ENCODE measurements at regions not wholly inside any gene's neighbourhood (a gene's known extent, or its start where the extent isn't known, plus 50 kb on each side); places are given as distances from the start of the nearest gene placed in this dataset.

DNA sequence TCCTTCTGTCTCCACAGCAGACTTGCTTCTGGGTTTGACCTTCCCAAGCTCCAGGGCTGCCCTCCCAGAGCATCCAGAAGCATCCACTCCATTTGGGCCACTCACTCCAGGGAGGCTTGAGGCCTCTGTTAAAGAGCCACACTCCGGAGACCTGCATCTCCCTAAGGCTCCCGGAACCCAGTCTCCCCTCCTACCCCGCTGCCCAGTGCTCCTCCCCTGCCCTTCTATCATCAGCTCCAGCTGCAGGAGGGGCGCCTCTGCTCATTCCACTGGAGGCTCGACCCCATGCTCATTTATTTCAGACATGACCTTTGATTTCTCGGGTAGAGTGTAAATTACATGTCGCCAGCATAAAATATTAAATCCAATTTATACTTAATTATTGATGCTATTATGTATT, 142.5 kb downstream of the SYF2 start:
- Histone ChIP-seq H3K9me3 (ENCODE audit: control insufficient read depth in 2 of 3, insufficient read depth in 1 of 3, low read length in 3 of 3) (no peaks in the 10 kb centered on the region), H3K4me1 (ENCODE audit: control insufficient read depth in 2 of 3, insufficient read depth in 2 of 3, low read depth in 1 of 3, low read length in 3 of 3) (no peaks in the 10 kb centered on the region), H3K4me3 (ENCODE audit: low read length in 3 of 3) (no peak overlapping the region), H3K9ac (ENCODE audit: low read length in 3 of 3) (no peak overlapping the region), H3K27me3 (ENCODE audit: control insufficient read depth, insufficient read depth, low read length) (no peaks in the 10 kb centered on the region), H3K27ac (ENCODE audit: low read depth in 2 of 2, low read length in 2 of 2) (no peak overlapping the region), H3K36me3 (ENCODE audit: control insufficient read depth in 2 of 3, insufficient read depth in 3 of 3, low read length in 3 of 3) (no peaks in the 10 kb centered on the region)
- intact Hi-C loops (cut with DNase I) = no loop called here
- TF ChIP-seq, protein P1, sequence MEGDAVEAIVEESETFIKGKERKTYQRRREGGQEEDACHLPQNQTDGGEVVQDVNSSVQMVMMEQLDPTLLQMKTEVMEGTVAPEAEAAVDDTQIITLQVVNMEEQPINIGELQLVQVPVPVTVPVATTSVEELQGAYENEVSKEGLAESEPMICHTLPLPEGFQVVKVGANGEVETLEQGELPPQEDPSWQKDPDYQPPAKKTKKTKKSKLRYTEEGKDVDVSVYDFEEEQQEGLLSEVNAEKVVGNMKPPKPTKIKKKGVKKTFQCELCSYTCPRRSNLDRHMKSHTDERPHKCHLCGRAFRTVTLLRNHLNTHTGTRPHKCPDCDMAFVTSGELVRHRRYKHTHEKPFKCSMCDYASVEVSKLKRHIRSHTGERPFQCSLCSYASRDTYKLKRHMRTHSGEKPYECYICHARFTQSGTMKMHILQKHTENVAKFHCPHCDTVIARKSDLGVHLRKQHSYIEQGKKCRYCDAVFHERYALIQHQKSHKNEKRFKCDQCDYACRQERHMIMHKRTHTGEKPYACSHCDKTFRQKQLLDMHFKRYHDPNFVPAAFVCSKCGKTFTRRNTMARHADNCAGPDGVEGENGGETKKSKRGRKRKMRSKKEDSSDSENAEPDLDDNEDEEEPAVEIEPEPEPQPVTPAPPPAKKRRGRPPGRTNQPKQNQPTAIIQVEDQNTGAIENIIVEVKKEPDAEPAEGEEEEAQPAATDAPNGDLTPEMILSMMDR (IDR thresholded peaks at IDR 0.05; ENCODE audit: borderline replicate concordance, extremely low read depth, insufficient read depth) = no peak
- no peak for FAIRE-seq
- no peak for DNase-seq

DNA sequence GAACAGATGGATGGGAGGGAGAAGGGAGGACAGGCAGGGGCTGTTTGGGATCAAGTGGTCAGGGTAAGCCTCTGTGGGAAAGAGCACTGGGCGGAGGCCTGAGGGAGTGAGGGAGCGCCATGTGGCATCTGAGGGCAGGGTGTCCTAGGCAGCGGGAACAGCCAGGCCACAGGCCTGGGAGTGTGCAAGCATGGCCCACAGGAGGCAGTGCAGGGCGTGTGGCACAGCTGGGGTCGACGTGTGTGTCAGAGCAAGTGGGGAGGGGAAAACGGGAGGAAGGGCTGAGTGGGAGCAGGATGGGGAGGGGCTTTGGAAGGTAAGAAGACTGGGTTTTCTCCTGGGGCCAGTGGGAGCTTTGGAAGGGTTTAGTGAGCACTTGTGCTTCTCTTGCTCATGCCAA, 143.4 kb downstream of the SYF2 start:
- Histone ChIP-seq H3K9ac (ENCODE audit: low read length in 3 of 3) (no peak overlapping the region), H3K4me1 (ENCODE audit: control insufficient read depth in 2 of 3, insufficient read depth in 2 of 3, low read depth in 1 of 3, low read length in 3 of 3) (no peaks in the 10 kb centered on the region), H3K27ac (ENCODE audit: low read depth in 2 of 2, low read length in 2 of 2) (no peak overlapping the region), H3K4me3 (ENCODE audit: low read length in 3 of 3) (no peak overlapping the region), H3K9me3 (ENCODE audit: control insufficient read depth in 2 of 3, insufficient read depth in 1 of 3, low read length in 3 of 3) (no peaks in the 10 kb centered on the region), H3K36me3 (ENCODE audit: control insufficient read depth in 2 of 3, insufficient read depth in 3 of 3, low read length in 3 of 3) (no peaks in the 10 kb centered on the region), H3K27me3 (ENCODE audit: control insufficient read depth, insufficient read depth, low read length) (no peaks in the 10 kb centered on the region)
- DNase-seq (no peak), FAIRE-seq (no peak)
- intact Hi-C loops (cut with DNase I) = no loop called here
- TF ChIP-seq, protein P1 (IDR thresholded peaks at IDR 0.05; ENCODE audit: borderline replicate concordance, extremely low read depth, insufficient read depth) = no peak

DNA sequence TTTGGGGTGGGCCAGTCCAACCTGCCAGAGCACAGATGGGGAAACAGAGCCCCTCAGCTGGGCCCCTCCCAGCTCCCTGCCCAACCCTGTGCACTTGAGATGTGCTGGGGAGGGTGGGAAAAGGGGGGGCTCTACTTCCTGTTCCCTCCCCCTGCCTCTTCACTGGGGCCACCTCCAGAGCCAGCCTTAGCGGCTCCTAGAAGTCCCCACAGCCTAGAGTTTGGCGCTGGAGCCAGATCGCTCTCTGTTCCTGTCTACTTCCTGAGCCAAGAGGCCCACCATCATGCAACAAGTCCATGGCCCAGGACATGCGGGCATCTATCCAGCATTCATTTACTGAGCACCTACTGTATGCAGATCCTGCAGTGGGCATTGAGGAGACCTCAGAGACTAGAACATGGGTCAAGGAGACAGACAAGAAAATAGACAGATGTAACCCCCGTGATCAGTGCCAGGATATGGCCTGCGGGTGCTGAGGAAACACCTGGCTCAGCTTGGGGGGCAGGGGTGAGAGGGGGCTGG, 144.1 kb downstream of the SYF2 start:
- H3K4me1 ChIP-seq (ENCODE audit: control insufficient read depth in 2 of 3, insufficient read depth in 2 of 3, low read depth in 1 of 3, low read length in 3 of 3) = no peaks in the 10 kb centered on the region
- H3K36me3 ChIP-seq (ENCODE audit: control insufficient read depth in 2 of 3, insufficient read depth in 3 of 3, low read length in 3 of 3) = no peaks in the 10 kb centered on the region
- TF ChIP-seq, protein P1 (IDR thresholded peaks at IDR 0.05; ENCODE audit: borderline replicate concordance, extremely low read depth, insufficient read depth) = no peak
- no peak overlapping the region for H3K4me3 ChIP-seq (ENCODE audit: low read length in 3 of 3)
- FAIRE-seq (no peak), DNase-seq (no peak)
- no peak overlapping the region for H3K9ac ChIP-seq (ENCODE audit: low read length in 3 of 3)
- no peak overlapping the region for H3K27ac ChIP-seq (ENCODE audit: low read depth in 2 of 2, low read length in 2 of 2)
- intact Hi-C loops (cut with DNase I) = no loop called here
- no peaks in the 10 kb centered on the region for H3K27me3 ChIP-seq (ENCODE audit: control insufficient read depth, insufficient read depth, low read length)
- no peaks in the 10 kb centered on the region for H3K9me3 ChIP-seq (ENCODE audit: control insufficient read depth in 2 of 3, insufficient read depth in 1 of 3, low read length in 3 of 3)

DNA sequence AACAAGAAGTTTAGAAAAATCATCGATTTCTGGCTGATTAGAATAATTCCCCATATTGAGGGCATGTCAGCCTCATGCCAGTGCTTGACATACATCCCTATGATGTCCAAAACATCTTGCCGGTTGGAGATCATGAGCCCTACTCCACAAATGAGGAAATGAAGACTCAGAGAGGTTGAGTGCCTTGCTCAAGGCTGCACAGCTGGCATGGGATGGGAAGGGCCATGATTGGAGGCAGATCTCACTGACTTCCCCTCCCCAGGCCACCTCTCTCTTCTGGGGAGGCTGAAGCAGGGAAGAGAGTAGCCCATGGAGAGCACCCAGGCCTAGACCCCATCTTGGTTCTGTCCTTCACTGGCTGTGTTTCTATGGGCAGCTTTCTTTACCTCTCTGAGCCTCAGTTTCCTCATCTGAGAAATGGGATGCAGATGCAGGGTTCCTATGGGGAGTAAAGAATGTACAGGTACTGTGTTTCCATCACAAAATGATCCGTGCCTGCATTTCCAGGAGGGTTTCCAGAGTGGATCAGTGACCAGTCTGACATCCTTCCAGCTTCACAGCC, 145.7 kb downstream of the SYF2 start:
- FAIRE-seq = no peak

More for the DNA sequence above, 145.7 kb downstream of the SYF2 start:
- Histone ChIP-seq H3K9me3 (ENCODE audit: control insufficient read depth in 2 of 3, insufficient read depth in 1 of 3, low read length in 3 of 3) (no peaks in the 10 kb centered on the region), H3K4me3 (ENCODE audit: low read length in 3 of 3) (no peak overlapping the region), H3K27me3 (ENCODE audit: control insufficient read depth, insufficient read depth, low read length) (no peaks in the 10 kb centered on the region), H3K27ac (ENCODE audit: low read depth in 2 of 2, low read length in 2 of 2) (no peak overlapping the region), H3K4me1 (ENCODE audit: control insufficient read depth in 2 of 3, insufficient read depth in 2 of 3, low read depth in 1 of 3, low read length in 3 of 3) (no peaks in the 10 kb centered on the region), H3K9ac (ENCODE audit: low read length in 3 of 3) (no peak overlapping the region), H3K36me3 (ENCODE audit: control insufficient read depth in 2 of 3, insufficient read depth in 3 of 3, low read length in 3 of 3) (no peaks in the 10 kb centered on the region)
- intact Hi-C loops (cut with DNase I) = no loop called here
- TF ChIP-seq, protein P1 (IDR thresholded peaks at IDR 0.05; ENCODE audit: borderline replicate concordance, extremely low read depth, insufficient read depth) = no peak
- DNase-seq = no peak
